K562 (cell line): ENCODE measurements at regions not wholly inside any gene's neighbourhood (a gene's known extent, or its start where the extent isn't known, plus 50 kb on each side); places are given as distances from the start of the nearest gene placed in this dataset.

Experiments used
- BMI1 ChIP-seq: fragments of 150-350 bp; IDR thresholded peaks from 2 replicates; pipeline ENCODE4 v1.6.1; 2014; ENCODE audit warnings: low read length
- CBX5 ChIP-seq: IDR thresholded peaks from 2 replicates; pipeline ENCODE4 v1.6.1; 2014; ENCODE audit warnings: low read depth, borderline replicate concordance
- CREM ChIP-seq: IDR thresholded peaks from 2 replicates; pipeline ENCODE4 v1.6.1; 2014; ENCODE audit warnings: antibody characterized with exemption, low read depth
- ELF1 ChIP-seq: fragments of 200-800 bp; sonication (Bioruptor generic); IDR thresholded peaks from 2 replicates; pipeline ENCODE4 v1.6.1; 2016; ENCODE audit warnings: missing genetic modification characterization, missing compliant biosample characterization
- FOXA3 ChIP-seq, 2 experiments: fragments of 450-650 bp in 1 of 2; sonication (generic) in 1 of 2; formaldehyde crosslinking; IDR thresholded peaks in 1 of 2; conservative IDR thresholded peaks in 1 of 2; 2 replicates each; pipeline versions ENCODE4 v1.4.0 to v1.8.0; 2020 to 2022; ENCODE audit warnings: mild to moderate bottlenecking in 2 of 2, missing genetic modification reagents in 1 of 2
- GTF2B ChIP-seq: IDR thresholded peaks from 2 replicates; pipeline ENCODE4 v1.6.1; 2011; ENCODE audit not compliant: insufficient read length; ENCODE audit errors: extremely low read depth
- ILF3 ChIP-seq: fragments of 450-650 bp; IDR thresholded peaks from 2 replicates; pipeline ENCODE4 v1.6.1; 2018; ENCODE audit warnings: antibody characterized with exemption, mild to moderate bottlenecking, moderate library complexity, borderline replicate concordance
- MEF2A ChIP-seq: IDR thresholded peaks from 2 replicates; pipeline ENCODE4 v1.6.1; 2011; ENCODE audit warnings: low read depth, mild to moderate bottlenecking, low read length, moderate library complexity; ENCODE audit not compliant: control insufficient read depth
- NEUROD1 ChIP-seq: fragments of 150-350 bp; IDR thresholded peaks from 2 replicates; pipeline ENCODE4 v1.6.1; 2014; ENCODE audit warnings: borderline replicate concordance, low read length, low read depth; ENCODE audit not compliant: partially characterized antibody
- PHF20 ChIP-seq: fragments of 450-650 bp; IDR thresholded peaks from 2 replicates; pipeline ENCODE4 v1.6.1; 2018; ENCODE audit not compliant: partially characterized antibody
- PML ChIP-seq: IDR thresholded peaks from 2 replicates; pipeline ENCODE4 v1.6.1; 2012; ENCODE audit warnings: low read length, inconsistent platforms
- POLR2AphosphoS2 ChIP-seq: IDR thresholded peaks from 2 replicates; pipeline ENCODE4 v1.6.1; 2012; ENCODE audit warnings: low read length, improper control_type of control experiment
- PTBP1 ChIP-seq: fragments of 200-400 bp; formaldehyde crosslinking; IDR thresholded peaks from 2 replicates; pipeline ENCODE4 v1.6.1; 2017; ENCODE audit warnings: low read depth, low read length
- RBBP5 ChIP-seq: fragments of 200-600 bp; sonication (generic); IDR thresholded peaks from 2 replicates; pipeline ENCODE4 v1.6.1; 2012; ENCODE audit warnings: borderline replicate concordance, mild to moderate bottlenecking, low read length, control low read depth, inconsistent platforms; ENCODE audit not compliant: insufficient read depth, poor library complexity, severe bottlenecking
- SMAD2 ChIP-seq: fragments of 150-350 bp; IDR thresholded peaks from 2 replicates; pipeline ENCODE4 v1.6.1; 2014; ENCODE audit warnings: low read depth, mild to moderate bottlenecking, low read length
- TAF9B ChIP-seq: fragments of 450-650 bp; IDR thresholded peaks from 2 replicates; pipeline ENCODE4 v1.6.1; 2018; ENCODE audit warnings: mild to moderate bottlenecking; ENCODE audit not compliant: partially characterized antibody
- TBP ChIP-seq: optimal IDR thresholded peaks from 2 replicates; pipeline ENCODE3; 2011; ENCODE audit warnings: low read depth, low read length, improper control_type of control experiment
- ZBTB33 ChIP-seq: sonication (generic); formaldehyde crosslinking; IDR thresholded peaks from 2 replicates; pipeline ENCODE4 v1.8.1; 2023; ENCODE audit warnings: mild to moderate bottlenecking, missing genetic modification reagents
- ZBTB8A ChIP-seq: fragments of 450-650 bp; IDR thresholded peaks from 2 replicates; pipeline ENCODE4 v1.6.1; 2018; ENCODE audit warnings: mild to moderate bottlenecking, moderate library complexity; ENCODE audit not compliant: partially characterized antibody
- ZNF316 ChIP-seq: fragments of 450-650 bp; IDR thresholded peaks from 2 replicates; pipeline ENCODE4 v1.6.1; 2016
- ZNF384 ChIP-seq: IDR thresholded peaks from 2 replicates; pipeline ENCODE4 v1.6.1; 2012; ENCODE audit warnings: low read depth, low read length, improper control_type of control experiment
- ZNF398 ChIP-seq: fragments of 250-450 bp; sonication (Bioruptor Pico); IDR thresholded peaks from 2 replicates; pipeline ENCODE4 v1.8.0; 2021; ENCODE audit warnings: moderate library complexity, mild to moderate bottlenecking, inconsistent platforms
- ZNF512 ChIP-seq: IDR thresholded peaks from 2 replicates; pipeline ENCODE4 v1.6.1; 2016; ENCODE audit warnings: missing genetic modification characterization, missing compliant biosample characterization
- ZNF586 ChIP-seq: fragments of 450-650 bp; formaldehyde crosslinking; conservative IDR thresholded peaks from 2 replicates; pipeline ENCODE4 v1.4.0; 2020; ENCODE audit warnings: mild to moderate bottlenecking, moderate library complexity
- ZNF644 ChIP-seq: fragments of 200-800 bp; sonication (Bioruptor generic); IDR thresholded peaks from 2 replicates; pipeline ENCODE4 v1.6.1; 2016; ENCODE audit warnings: low read depth, missing genetic modification characterization, missing compliant biosample characterization

GRCh38 chr10:111175787-111176186 is 99.0 kb downstream of the ADRA2A start (continued):
- TF ChIP-seq ZNF644, result peak; percentile 90
- no peak for TF ChIP-seq ZNF512 (tag)
- TF ChIP-seq SMAD2, result no peak
- TF ChIP-seq PML, result peak; percentile 91
- TF ChIP-seq PHF20, result no peak
- no peak for TF ChIP-seq ZNF398 (CRISPR knock-in tag)
- TF ChIP-seq CBX5, result no peak
- TF ChIP-seq ZNF384, result no peak
- no peak for TF ChIP-seq ZBTB33 (CRISPR knock-in tag)
- no peak for TF ChIP-seq NEUROD1
- TF ChIP-seq ZNF316, result no peak
- no peak for TF ChIP-seq POLR2AphosphoS2
- no peak for TF ChIP-seq MEF2A
- TF ChIP-seq TAF9B, result peak; percentile 29
- no peak for TF ChIP-seq BMI1
- no peak for TF ChIP-seq PTBP1
- no peak for TF ChIP-seq ILF3
- TF ChIP-seq CREM, result no peak
- TF ChIP-seq GTF2B, result no peak
- TF ChIP-seq RBBP5, result no peak
- no peak for TF ChIP-seq ELF1
- no peak for TF ChIP-seq ZNF586
- TF ChIP-seq TBP, result no peak
- peak in 1 of 2 experiments; percentile 66; a peak in 2 of 4 replicates for TF ChIP-seq FOXA3 (CRISPR knock-in tag; conservative IDR thresholded peaks at IDR 0.05 in 1 of 2, IDR thresholded peaks at IDR 0.05 in 1 of 2)
- no peak for TF ChIP-seq ZBTB8A
